Epithelial cell of proximal tubule (primary cell): ENCODE measurements at regions not wholly inside any gene's neighbourhood (a gene's known extent, or its start where the extent isn't known, plus 50 kb on each side); places are given as distances from the start of the nearest gene placed in this dataset.
"Not testable (repeated sequence)": the region's sequence is repeated elsewhere in the genome, so short reads cannot be mapped to it uniquely, and the experiment has no call there.

ENCODE experiments used
- DNase-seq: peaks from one replicate; pipeline ENCODE4 v3.0.0-alpha.2; 2011; ENCODE audit warnings: low read depth
- H3K4me3 ChIP-seq: 2 replicates; pipeline ENCODE4 v1.5.1; 2011; ENCODE audit warnings: low read depth, mild to moderate bottlenecking, low read length
- TF ChIP-seq, protein P1 (sequence below): conservative IDR thresholded peaks from 2 replicates; pipeline ENCODE4 v1.5.1; 2012; ENCODE audit warnings: low read depth, mild to moderate bottlenecking, low read length

DNA sequence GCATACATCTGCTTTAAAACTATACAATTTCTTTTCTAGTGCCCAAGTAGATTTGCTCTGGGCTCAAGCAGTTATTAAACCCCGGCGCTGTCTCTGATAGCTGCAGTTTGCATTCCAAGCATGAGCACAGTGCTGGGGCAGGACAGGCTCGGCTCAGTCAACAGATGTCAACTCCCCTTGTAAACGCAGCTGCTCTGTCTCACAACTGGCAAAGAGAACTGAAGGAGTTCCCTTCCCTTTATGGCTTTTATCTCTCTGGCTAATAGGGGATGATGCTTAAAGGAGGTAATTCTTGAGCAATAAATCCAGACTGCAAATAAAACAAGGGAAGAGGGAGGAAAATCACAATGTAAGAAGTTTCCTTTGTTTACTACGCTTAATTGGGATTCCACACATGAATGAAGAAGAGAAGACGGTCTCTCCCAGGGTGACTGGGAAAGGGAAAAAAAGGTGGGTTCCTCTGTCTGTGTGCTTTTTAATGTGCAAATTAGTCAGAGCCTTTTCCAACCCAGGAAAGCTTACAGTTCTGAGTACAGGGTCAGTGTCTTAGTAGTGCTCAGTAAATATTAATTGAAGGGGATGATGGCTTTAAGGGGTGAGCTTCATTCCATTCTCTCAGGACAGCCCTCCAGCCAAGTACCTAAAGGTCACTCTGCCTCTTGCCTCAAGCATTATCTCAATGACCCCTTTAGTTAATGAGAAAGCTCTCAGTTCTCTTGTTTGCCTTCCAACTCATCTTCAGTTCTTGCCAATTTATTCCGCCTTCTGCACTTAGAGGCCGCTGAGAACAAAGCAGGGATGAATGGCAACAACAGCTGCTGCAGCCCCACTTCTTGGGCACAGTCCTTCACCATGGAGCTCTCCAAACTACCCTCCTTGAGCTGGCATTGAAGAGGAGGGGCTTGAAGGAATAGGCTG is 155.7 kb upstream of the JADE1 start:
- no peak for DNase-seq
- TF ChIP-seq, protein P1, sequence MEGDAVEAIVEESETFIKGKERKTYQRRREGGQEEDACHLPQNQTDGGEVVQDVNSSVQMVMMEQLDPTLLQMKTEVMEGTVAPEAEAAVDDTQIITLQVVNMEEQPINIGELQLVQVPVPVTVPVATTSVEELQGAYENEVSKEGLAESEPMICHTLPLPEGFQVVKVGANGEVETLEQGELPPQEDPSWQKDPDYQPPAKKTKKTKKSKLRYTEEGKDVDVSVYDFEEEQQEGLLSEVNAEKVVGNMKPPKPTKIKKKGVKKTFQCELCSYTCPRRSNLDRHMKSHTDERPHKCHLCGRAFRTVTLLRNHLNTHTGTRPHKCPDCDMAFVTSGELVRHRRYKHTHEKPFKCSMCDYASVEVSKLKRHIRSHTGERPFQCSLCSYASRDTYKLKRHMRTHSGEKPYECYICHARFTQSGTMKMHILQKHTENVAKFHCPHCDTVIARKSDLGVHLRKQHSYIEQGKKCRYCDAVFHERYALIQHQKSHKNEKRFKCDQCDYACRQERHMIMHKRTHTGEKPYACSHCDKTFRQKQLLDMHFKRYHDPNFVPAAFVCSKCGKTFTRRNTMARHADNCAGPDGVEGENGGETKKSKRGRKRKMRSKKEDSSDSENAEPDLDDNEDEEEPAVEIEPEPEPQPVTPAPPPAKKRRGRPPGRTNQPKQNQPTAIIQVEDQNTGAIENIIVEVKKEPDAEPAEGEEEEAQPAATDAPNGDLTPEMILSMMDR = no peak
- H3K4me3 ChIP-seq = no peak overlapping the region

GRCh38 chr4:128649575-128650205 is 159.8 kb upstream of the JADE1 start:
- TF ChIP-seq, protein P1 = no peak
- no peak overlapping the region for H3K4me3 ChIP-seq
- no peak for DNase-seq

DNA sequence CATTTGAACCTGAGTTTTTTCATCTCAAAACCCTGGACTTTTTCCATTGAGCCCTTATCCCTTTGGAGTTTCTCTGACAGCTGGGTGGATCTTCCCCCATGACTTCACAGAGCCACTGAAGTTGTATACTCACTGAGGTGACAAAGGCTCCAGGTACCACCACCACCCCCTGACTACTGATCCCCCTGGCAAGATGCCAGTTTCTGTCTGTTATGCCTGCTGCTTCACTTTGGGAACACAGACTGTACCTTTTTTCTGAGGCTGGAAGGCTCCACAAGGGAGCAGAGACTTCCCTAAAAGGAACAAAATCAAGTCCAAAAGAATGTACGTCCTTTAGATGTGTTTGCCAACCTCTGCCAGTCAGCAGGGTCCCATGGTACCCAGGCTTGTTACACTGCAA is 160.3 kb upstream of the JADE1 start:
- TF ChIP-seq, protein P1 = no peak
- DNase-seq = no peak
- H3K4me3 ChIP-seq = no peak overlapping the region

DNA sequence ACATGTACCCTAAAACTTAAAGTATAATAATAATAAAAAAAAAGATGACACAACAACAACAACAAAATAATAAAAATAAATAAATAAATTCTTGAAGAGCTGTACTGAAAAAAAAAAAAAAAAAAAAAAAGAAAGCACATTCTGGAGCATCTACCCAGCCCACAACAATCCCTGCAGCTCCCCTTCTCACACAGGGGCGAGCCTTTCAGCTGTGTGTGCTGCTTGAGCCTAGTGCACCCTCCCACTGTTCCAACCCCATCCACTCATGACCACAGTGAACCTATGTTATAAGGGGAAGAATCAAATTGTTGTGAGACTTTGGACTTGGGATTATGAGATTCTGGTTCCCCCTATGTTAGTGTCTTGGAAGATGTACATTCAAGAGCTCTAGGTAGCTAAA is 161.5 kb upstream of the JADE1 start:
- no peak for DNase-seq
- H3K4me3 ChIP-seq = no peak overlapping the region
- TF ChIP-seq, protein P1 = no peak

GRCh38 chr4:128646893-128647292 is 162.6 kb upstream of the JADE1 start:
- not testable (repeated sequence) for DNase-seq, H3K4me3 ChIP-seq

DNA sequence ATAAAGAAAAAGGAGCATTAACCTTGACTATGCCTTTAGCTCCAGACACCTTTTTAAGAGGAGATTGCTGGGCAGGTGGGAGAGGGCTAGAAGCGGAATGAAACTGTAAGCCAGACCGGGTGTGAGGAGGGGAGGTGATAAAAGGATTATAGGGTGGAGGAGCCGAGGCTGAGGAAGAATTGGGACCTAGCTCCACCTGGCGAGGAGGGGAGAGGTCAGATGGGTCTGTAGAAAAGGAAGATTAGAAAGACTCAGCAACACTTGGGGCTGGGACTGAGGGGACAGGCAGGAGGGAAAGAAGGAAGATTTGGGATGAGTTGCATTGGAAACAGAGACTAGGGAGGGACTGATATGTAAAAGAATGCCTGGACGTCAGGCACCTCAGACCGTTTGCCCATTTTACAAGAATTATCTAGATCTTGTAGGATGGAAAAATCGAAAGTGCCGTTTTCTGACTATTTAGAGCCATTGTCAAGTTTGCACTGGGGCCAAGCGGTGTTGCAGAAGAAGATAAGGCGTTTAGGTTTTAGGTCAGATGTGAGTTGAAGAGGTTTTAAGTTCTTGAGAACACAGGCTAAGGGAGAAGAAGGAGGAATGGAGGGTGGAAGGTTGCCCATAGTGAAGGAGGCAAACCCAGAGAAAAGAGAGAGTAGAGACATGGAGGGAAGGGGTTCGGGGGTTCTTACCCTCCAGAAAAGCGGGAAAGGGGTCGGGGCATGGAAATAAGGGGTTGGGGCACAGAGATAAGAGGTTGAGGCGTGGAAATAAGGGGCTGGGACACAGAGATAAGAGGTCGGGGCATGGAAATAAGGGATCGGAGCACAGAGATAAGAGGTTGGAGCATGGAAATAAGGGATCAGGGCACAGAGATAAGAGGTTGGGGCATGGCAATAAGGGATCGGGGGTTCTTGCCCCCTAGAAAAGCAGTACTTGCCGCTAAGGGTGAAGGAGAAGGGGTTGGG is 164.5 kb upstream of the JADE1 start:
- not testable (repeated sequence) for DNase-seq, H3K4me3 ChIP-seq

- H3K4me3 ChIP-seq, DNase-seq: not testable (repeated sequence)
These were observed 165.4 kb upstream of the JADE1 start for GRCh38 chr4:128644107-128644506.

DNA sequence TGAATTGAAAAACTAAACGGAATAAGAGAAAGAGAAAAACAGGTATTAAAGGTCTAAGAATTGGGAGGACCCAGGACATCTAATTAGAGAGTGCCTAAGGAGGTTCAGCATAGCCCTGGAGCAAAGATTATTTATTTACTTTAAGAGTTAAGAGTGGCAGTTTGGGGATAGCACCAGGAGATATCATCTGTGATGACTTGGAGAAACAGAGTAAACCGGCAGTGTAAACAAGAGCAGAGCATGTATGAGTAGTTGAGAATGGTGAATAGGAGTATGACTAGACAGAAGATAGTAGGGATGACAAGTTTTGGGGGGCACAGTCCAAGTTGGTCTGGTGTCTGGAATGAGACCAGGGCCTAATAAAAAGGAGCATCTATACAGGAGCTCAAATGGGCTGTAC is 167.9 kb upstream of the JADE1 start:
- not testable (repeated sequence) for DNase-seq, H3K4me3 ChIP-seq
